ENCODE measurements at regions not wholly inside any gene's neighbourhood (a gene's known extent, or its start where the extent isn't known, plus 50 kb on each side); places are given as distances from the start of the nearest gene placed in this dataset.
"Not testable (repeated sequence)": the region's sequence is repeated elsewhere in the genome, so short reads cannot be mapped to it uniquely, and the experiment has no call there.

DNA sequence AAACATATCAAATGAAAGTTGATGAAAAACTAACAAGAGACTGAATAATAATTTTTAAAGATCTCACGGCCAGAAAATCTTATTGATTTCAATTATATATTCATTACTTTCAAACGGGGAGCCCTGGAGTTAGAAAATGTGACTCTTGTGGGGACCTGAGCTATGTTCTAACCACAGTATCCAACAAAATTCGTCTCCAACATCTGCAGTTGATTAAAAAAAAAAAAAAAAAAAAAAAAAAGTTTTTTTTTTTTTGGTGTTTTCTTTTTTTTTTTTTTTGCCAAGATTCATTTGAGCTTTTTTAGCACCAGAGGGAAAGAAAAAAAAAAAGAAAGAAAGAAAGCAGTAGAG lies 144.3 kb upstream of the PIK3R1 start:
- Histone ChIP-seq H3K4me1 (no peaks in the 10 kb centered on the region), H3K9ac (no peak overlapping the region), H3K36me3 (no peaks in the 10 kb centered on the region), H3K4me3 (no peak overlapping the region), H4K20me1 (no peaks in the 10 kb centered on the region), H3K27ac (no peak overlapping the region), H3K9me3 (no peaks in the 10 kb centered on the region), H3K4me2 (no peak overlapping the region), H3K27me3 (no peaks in the 10 kb centered on the region)
- no peak for TF ChIP-seq Cebpa-rat (IDR thresholded peaks at IDR 0.05)

DNA sequence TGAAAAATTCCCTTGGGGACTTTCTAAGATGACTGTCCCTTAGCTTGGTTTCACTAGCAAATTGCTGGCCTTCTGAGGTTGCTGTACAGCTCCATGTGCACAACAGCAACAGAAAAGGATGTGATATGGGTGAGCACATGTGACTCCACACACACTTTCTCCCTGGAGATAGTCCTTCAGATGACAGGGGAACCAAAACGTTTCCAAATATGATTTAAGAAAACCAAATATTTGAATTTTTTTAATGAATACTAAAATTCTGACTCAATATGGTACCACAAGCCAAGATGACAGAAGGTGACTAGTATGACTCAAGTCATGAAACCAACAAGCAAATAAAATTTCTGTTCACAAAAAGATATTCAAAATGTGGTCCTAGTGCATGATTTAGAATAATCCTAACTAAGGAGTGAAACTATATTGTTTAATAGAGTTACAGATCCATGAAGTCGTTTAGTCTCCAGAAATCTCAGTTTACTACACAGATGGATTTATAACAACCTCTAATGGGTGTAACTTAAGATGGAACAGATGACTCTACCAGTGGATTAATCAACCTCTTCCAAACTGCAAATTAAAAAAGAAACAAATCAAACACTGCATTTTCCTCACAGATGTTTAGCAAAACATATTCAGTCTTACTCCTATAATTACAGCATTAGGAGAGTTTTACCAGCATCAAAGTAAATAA lies 144.8 kb upstream of the PIK3R1 start:
- no peak overlapping the region for H3K27ac ChIP-seq
- H4K20me1 ChIP-seq: no peaks in the 10 kb centered on the region
- no peaks in the 10 kb centered on the region for H3K27me3 ChIP-seq
- no peak for TF ChIP-seq Cebpa-rat (IDR thresholded peaks at IDR 0.05)
- no peak overlapping the region for H3K4me2 ChIP-seq
- H3K4me3 ChIP-seq: no peak overlapping the region
- H3K36me3 ChIP-seq: no peaks in the 10 kb centered on the region
- no peak overlapping the region for H3K9ac ChIP-seq
- no peaks in the 10 kb centered on the region for H3K9me3 ChIP-seq
- no peaks in the 10 kb centered on the region for H3K4me1 ChIP-seq

DNA sequence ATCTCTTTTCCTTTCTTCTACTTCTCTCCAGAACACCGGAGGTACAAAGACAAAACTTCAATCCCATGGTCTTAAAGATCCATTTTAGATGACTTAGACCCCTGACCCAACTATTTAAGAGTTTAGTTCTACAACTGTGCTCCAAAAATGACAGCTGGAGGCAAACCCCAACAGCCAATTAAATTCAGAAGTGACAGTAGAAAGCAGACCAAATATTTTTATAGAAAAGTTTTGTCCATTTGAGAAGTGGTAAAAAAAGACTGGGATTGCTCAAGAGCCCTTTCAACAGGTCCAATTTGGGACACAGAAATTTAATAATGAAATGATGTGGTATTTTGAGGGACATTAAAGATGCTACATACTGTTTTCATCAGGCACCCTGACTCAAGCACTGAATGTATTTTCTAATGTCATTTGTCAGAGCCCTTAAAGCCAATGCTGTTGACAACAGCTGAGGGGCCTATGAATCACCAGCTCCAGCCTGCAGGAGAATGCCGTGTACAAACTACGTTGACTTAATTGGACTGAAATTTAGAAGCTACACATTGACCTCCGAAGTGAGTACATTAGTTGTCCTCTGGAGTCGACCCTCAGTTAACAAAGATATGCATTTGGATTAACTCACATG lies 147.5 kb upstream of the PIK3R1 start:
- Histone ChIP-seq H3K4me2 (no peak overlapping the region), H4K20me1 (no peaks in the 10 kb centered on the region), H3K9me3 (0 out of 2 replicates have a peak, but pooled peaks cover 3% of the 10 kb centered on the region), H3K9ac (no peak overlapping the region), H3K27ac (no peak overlapping the region), H3K27me3 (no peaks in the 10 kb centered on the region), H3K4me1 (no peaks in the 10 kb centered on the region), H3K36me3 (no peaks in the 10 kb centered on the region), H3K4me3 (no peak overlapping the region)
- no peak for TF ChIP-seq Cebpa-rat (IDR thresholded peaks at IDR 0.05)

DNA sequence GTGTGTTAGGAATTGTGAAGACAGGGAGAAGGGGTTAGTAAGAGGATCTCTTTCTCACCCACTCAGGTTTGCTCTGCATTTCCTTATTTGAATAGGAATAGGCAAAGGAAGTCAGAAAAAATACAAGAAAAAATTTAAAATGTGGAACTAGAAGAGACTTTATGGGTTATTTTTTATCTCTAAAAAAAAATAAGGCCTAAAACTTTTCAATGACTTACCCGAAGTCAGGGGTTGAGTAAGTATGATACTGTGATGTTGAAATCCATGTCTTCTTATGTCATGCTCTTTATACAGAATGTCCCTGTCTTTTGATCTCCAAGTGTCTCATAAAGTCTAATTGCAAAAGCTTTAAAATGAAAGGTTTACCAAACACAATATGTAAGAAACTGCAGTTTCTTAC lies 148.3 kb upstream of the PIK3R1 start:
- no peak overlapping the region for H3K4me2 ChIP-seq
- H3K27me3 ChIP-seq: no peaks in the 10 kb centered on the region
- H3K27ac ChIP-seq: no peak overlapping the region
- no peaks in the 10 kb centered on the region for H3K4me1 ChIP-seq
- H3K9ac ChIP-seq: no peak overlapping the region
- H3K36me3 ChIP-seq: no peaks in the 10 kb centered on the region
- 0 out of 2 replicates have a peak, but pooled peaks cover 3% of the 10 kb centered on the region for H3K9me3 ChIP-seq
- TF ChIP-seq Cebpa-rat (IDR thresholded peaks at IDR 0.05): no peak
- H3K4me3 ChIP-seq: no peak overlapping the region
- H4K20me1 ChIP-seq: no peaks in the 10 kb centered on the region

DNA sequence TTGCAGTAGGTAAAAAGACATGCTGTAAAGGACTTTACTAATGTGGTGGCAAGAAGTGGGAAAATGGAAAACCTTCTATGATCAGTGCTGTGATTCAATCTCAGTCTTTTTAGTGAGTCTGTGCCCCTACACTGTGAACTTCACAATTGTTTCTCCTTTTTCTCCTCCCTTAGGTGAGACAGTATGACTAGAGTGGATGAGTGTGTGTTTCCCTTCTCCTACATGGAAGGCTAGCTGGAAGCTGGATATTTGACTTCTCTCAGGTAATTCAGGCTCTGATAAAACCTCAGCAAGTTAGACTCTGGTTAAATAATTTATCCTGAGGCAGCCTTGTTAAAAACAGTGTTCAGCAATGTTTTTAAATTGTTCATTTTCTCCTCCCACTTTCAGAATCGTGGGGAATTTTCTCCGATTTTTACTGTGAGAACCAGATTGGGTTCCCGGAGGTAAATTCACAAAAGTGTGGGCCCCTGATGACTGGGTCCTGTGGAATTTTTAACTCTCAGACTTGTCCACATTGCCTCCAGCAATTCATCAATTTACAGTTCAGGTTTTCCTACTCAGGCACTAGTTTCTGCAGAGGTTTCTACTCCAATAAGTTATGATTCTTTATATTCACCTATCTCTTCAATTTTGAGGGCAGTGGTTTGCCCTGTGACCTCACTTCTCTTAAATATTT lies 149.1 kb upstream of the PIK3R1 start:
- H3K4me1 ChIP-seq: no peaks in the 10 kb centered on the region
- H3K9ac ChIP-seq: no peak overlapping the region
- H3K27me3 ChIP-seq: no peaks in the 10 kb centered on the region
- H3K9me3 ChIP-seq: 0 out of 2 replicates have a peak, but pooled peaks cover 3% of the 10 kb centered on the region
- no peak overlapping the region for H3K4me3 ChIP-seq
- H4K20me1 ChIP-seq: no peaks in the 10 kb centered on the region
- no peaks in the 10 kb centered on the region for H3K36me3 ChIP-seq
- no peak overlapping the region for H3K4me2 ChIP-seq
- no peak overlapping the region for H3K27ac ChIP-seq
- no peak for TF ChIP-seq Cebpa-rat (IDR thresholded peaks at IDR 0.05)

DNA sequence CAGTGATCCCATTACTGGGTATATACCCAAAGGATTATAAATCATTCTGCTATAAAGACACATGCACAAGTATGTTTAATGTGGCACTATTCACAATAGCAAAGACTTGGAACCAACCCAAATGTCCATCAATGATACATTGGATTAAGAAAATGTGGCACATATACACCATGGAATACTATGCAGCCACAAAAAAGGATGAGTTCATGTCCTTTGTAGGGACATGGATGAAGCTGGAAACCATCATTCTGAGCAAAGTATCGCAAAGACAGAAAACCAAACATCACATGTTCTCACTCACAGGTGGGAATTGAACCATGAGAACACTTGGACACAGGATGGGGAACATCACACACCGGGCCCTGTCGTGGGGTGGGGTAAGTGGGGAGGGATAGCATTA lies 150.2 kb upstream of the PIK3R1 start:
- not testable (repeated sequence) for H3K4me1 ChIP-seq, H3K36me3 ChIP-seq, H3K4me2 ChIP-seq, H3K27ac ChIP-seq, H3K4me3 ChIP-seq, H4K20me1 ChIP-seq, H3K9ac ChIP-seq, H3K27me3 ChIP-seq, H3K9me3 ChIP-seq

DNA sequence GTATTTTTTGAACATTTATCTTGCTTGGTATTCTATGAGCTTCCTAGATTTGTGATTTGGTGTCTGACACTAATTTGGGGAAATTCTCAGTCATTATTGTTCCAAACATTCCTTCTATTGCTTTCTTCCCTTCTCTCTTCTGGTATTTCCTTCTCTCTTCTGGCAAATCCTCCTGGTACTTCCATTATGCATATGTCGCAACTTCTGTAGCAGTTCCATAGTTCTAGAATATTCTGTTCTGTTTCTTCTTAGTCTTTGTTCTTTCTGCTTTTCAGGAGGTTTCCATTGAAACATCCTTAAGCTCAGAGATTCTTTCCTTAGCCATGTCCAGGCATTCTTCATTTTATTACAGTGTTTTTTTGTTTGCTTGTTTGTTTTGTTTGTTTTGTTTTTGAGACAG lies 155.2 kb upstream of the PIK3R1 start:
- Histone ChIP-seq H4K20me1 (no peaks in the 10 kb centered on the region), H3K4me2 (no peak overlapping the region), H3K36me3 (no peaks in the 10 kb centered on the region), H3K27me3 (no peaks in the 10 kb centered on the region), H3K9ac (no peak overlapping the region), H3K4me1 (no peaks in the 10 kb centered on the region), H3K27ac (no peak overlapping the region), H3K4me3 (no peak overlapping the region), H3K9me3 (0 out of 2 replicates have a peak, but pooled peaks cover 2% of the 10 kb centered on the region)
- TF ChIP-seq Cebpa-rat (IDR thresholded peaks at IDR 0.05): no peak; the same call in 1 of the 2 replicates

DNA sequence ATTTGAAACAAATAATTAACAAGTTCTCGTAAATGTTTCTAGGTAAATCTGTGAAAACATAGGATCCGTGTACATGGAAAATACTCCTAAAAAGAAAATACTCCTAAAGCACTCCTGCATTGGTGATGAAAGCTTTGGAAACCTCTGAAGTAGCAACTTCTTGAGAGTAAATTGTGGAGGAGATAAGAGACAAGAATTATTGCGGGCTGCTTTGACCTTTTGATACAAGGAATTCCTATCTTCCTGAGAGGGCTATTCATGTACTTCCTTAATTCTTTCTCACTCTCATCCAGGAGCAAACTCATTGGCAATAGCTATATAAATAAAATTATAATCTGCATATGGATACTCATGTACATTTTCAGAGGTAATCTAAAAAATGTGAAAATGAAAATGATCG lies 158.4 kb upstream of the PIK3R1 start:
- H3K27ac ChIP-seq: no peak overlapping the region
- H3K9me3 ChIP-seq: no peaks in the 10 kb centered on the region
- H3K27me3 ChIP-seq: no peaks in the 10 kb centered on the region

DNA sequence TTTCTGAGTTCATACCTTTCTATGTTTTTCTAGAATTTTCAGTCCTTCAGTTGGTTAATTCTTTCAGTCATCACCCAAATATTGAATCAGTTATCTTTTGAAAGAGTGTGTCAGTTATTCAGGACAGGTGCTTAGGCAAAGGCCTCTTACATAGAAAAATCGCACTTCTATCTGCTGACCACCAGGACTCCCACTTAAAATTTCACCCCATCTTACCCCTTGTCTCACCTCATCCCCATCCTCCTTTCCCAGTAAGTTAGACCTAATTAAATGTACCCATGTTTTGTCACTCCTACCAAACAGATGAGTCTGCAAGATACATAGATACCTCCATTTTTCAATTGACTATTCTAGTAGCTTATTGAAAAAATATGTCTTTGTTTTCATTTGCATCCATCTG lies 159.9 kb upstream of the PIK3R1 start:
- H3K27me3 ChIP-seq: no peaks in the 10 kb centered on the region
- TF ChIP-seq Cebpa-rat (IDR thresholded peaks at IDR 0.05): no peak
- no peaks in the 10 kb centered on the region for H3K36me3 ChIP-seq

More for the DNA sequence above, 158.4 kb upstream of the PIK3R1 start:
- no peak overlapping the region for H3K4me3 ChIP-seq
- H4K20me1 ChIP-seq: no peaks in the 10 kb centered on the region
- H3K4me2 ChIP-seq: no peak overlapping the region
- H3K36me3 ChIP-seq: no peaks in the 10 kb centered on the region
- H3K9ac ChIP-seq: no peak overlapping the region
- no peak for TF ChIP-seq Cebpa-rat (IDR thresholded peaks at IDR 0.05)
- no peaks in the 10 kb centered on the region for H3K4me1 ChIP-seq

DNA sequence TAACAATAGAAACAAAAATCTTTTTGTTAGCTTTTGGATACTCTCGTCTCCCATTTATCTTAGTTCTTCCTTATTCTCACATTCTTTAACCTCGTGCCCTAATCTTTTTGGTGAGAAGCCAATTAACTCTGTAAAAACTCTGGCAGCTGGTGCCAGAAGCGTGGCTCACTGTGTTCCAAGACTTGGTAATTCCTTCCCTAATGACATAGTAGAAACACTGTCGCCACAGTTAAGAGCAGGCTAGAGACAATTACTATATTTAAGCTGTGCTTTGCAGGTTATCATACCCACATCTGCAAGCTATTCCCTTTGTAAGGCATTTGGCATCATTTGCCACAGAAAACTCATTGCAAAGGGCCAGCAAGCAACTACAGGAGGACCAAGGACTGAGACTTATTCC lies 160.9 kb upstream of the PIK3R1 start:
- no peak for TF ChIP-seq Cebpa-rat (IDR thresholded peaks at IDR 0.05)
- no peaks in the 10 kb centered on the region for H3K36me3 ChIP-seq

More for the DNA sequence above, 159.9 kb upstream of the PIK3R1 start:
- Histone ChIP-seq H3K4me3 (no peak overlapping the region), H3K4me1 (no peaks in the 10 kb centered on the region), H3K4me2 (no peak overlapping the region), H3K9ac (no peak overlapping the region), H4K20me1 (no peaks in the 10 kb centered on the region), H3K9me3 (no peaks in the 10 kb centered on the region), H3K27ac (no peak overlapping the region)

More for the DNA sequence above, 160.9 kb upstream of the PIK3R1 start:
- Histone ChIP-seq H4K20me1 (no peaks in the 10 kb centered on the region), H3K9me3 (0 out of 2 replicates have a peak, but pooled peaks cover 5% of the 10 kb centered on the region), H3K4me3 (no peak overlapping the region), H3K27me3 (no peaks in the 10 kb centered on the region), H3K9ac (no peak overlapping the region), H3K4me1 (no peaks in the 10 kb centered on the region), H3K27ac (no peak overlapping the region), H3K4me2 (no peak overlapping the region)

Data from BLaER1 (cell line).